H1 (cell line): ENCODE measurements at regions not wholly inside any gene's neighbourhood (a gene's known extent, or its start where the extent isn't known, plus 50 kb on each side); places are given as distances from the start of the nearest gene placed in this dataset.

Source experiments
- CTCF ChIA-PET: fragments of 300-600 bp; sonication (Branson Sonifier 250); formaldehyde crosslinking; loops from one replicate; lab custom pipeline; 2021; ENCODE audit not compliant: partially characterized antibody; lab: Charles Lee
- POLR2A ChIA-PET: fragments of 300-600 bp; sonication (Branson Sonifier 250); formaldehyde crosslinking; loops from one replicate; lab custom pipeline; 2021; ENCODE audit warnings: inconsistent platforms; ENCODE audit not compliant: partially characterized antibody; lab: Charles Lee
- DNase-seq, 2 experiments: peaks; one replicate each; pipeline versions ENCODE4 v3.0.0 to v3.0.0-alpha.2; 2010 to 2022; ENCODE audit warnings: low spot score in 2 of 2, low read depth in 1 of 2, mixed read lengths in 1 of 2
- FAIRE-seq: peaks from 2 replicates; lab custom pipeline; 2011; peaks lifted over from hg19 to GRCh38; lab: Jason Lieb, UNC
- H2AFZ ChIP-seq: 2 replicates; pipeline ENCODE4 v1.8.1; 2012; ENCODE audit warnings: low read length, inconsistent platforms
- H2AK5ac ChIP-seq: 2 replicates; pipeline ENCODE4 v1.6.1; 2013; ENCODE audit warnings: low read depth, low read length
- H2BK120ac ChIP-seq: replicated peaks from 2 replicates; pipeline ENCODE3; 2013; ENCODE audit warnings: low read depth, low read length, inconsistent platforms
- H2BK12ac ChIP-seq: 2 replicates; pipeline ENCODE4 v1.6.1; 2013; ENCODE audit warnings: low read depth, low read length
- H2BK15ac ChIP-seq: 2 replicates; pipeline ENCODE4 v1.6.1; 2013; ENCODE audit warnings: low read length
- H2BK20ac ChIP-seq: 2 replicates; pipeline ENCODE4 v1.6.1; 2013; ENCODE audit warnings: low read length
- H2BK5ac ChIP-seq: 2 replicates; pipeline ENCODE4 v1.6.1; 2013; ENCODE audit warnings: low read depth, low read length
- H3K14ac ChIP-seq: 2 replicates; pipeline ENCODE4 v1.6.1; 2013; ENCODE audit warnings: inconsistent platforms; ENCODE audit not compliant: insufficient read length
- H3K18ac ChIP-seq: 2 replicates; pipeline ENCODE4 v1.6.1; 2013; ENCODE audit warnings: low read length; ENCODE audit errors: extremely low read depth
- H3K23ac ChIP-seq: 2 replicates; pipeline ENCODE4 v1.6.1; 2013; ENCODE audit warnings: inconsistent platforms; ENCODE audit not compliant: insufficient read length
- H3K23me2 ChIP-seq: 2 replicates; pipeline ENCODE4 v1.6.1; 2013; ENCODE audit warnings: low read depth, low read length
- H3K27ac ChIP-seq: 2 replicates; pipeline ENCODE4 v1.6.1; 2011; ENCODE audit warnings: low read depth, low read length, inconsistent platforms
- H3K27me3 ChIP-seq, 4 experiments: replicated peaks in 1 of 4; 1 replicate in 1 of 4; 2 replicates in 3 of 4; pipeline versions ENCODE4 v1.6.1 to v1.8.1; 2011 to 2013; ENCODE audit warnings: low read length in 3 of 4, mild to moderate bottlenecking in 3 of 4, inconsistent platforms in 2 of 4, mixed read lengths in 2 of 4, moderate library complexity in 1 of 4; ENCODE audit not compliant: control insufficient read depth in 3 of 4, insufficient read depth in 3 of 4; ENCODE audit errors: extremely low read depth in 1 of 4
- H3K36me3 ChIP-seq, 4 experiments: 2 replicates each; pipeline versions ENCODE4 v1.6.1 to v1.8.1; 2011 to 2013; ENCODE audit warnings: mild to moderate bottlenecking in 4 of 4, low read length in 3 of 4, moderate library complexity in 2 of 4, control low read depth in 1 of 4, inconsistent platforms in 1 of 4; ENCODE audit not compliant: insufficient read depth in 4 of 4, control insufficient read depth in 2 of 4
- H3K4ac ChIP-seq: replicated peaks from 2 replicates; pipeline ENCODE3; 2013; ENCODE audit warnings: low read length, low read depth, mixed read lengths, inconsistent platforms; ENCODE audit not compliant: insufficient read length
- H3K4me1 ChIP-seq, 4 experiments: replicated peaks in 1 of 4; 1 replicate in 1 of 4; 2 replicates in 3 of 4; pipeline versions ENCODE4 v1.6.1 to v1.8.1; 2011 to 2013; ENCODE audit warnings: low read length in 3 of 4, inconsistent platforms in 2 of 4, mixed read lengths in 1 of 4; ENCODE audit not compliant: insufficient read depth in 4 of 4, control insufficient read depth in 3 of 4
- H3K4me2 ChIP-seq, 2 experiments: 2 replicates each; pipeline versions ENCODE4 v1.6.1 to v1.8.1; 2011 to 2013; ENCODE audit warnings: low read depth in 2 of 2, low read length in 2 of 2, control low read depth in 1 of 2, inconsistent platforms in 1 of 2, mild to moderate bottlenecking in 1 of 2; ENCODE audit not compliant: insufficient read depth in 1 of 2
- H3K4me3 ChIP-seq, 4 experiments: fragments of 200-600, 300-600 bp in 1 of 4; sonication (generic), shearing (Covaris generic), sonication (Bioruptor Twin) in 1 of 4; 2 replicates each; pipeline versions ENCODE4 v1.5.1 to v1.8.1; 2011 to 2016; ENCODE audit warnings: low read length in 4 of 4, low read depth in 3 of 4, control low read depth in 2 of 4, inconsistent platforms in 2 of 4, mild to moderate bottlenecking in 2 of 4, mixed read lengths in 1 of 4, moderate library complexity in 1 of 4; ENCODE audit not compliant: insufficient read depth in 2 of 4; ENCODE audit errors: extremely low read depth in 1 of 4
- H3K56ac ChIP-seq: replicated peaks from 2 replicates; pipeline ENCODE3; 2013; ENCODE audit warnings: low read depth, mild to moderate bottlenecking, mixed read lengths, low read length, inconsistent platforms; ENCODE audit not compliant: insufficient read length
- H3K79me1 ChIP-seq: 2 replicates; pipeline ENCODE4 v1.6.1; 2013; ENCODE audit warnings: low read depth, low read length, control low read depth
- H3K79me2 ChIP-seq, 2 experiments: 2 replicates each; pipeline versions ENCODE4 v1.6.1 to v1.8.1; 2012 to 2013; ENCODE audit warnings: low read length in 2 of 2, mild to moderate bottlenecking in 2 of 2, inconsistent platforms in 1 of 2; ENCODE audit not compliant: insufficient read depth in 2 of 2, control insufficient read depth in 1 of 2
- H3K9ac ChIP-seq, 4 experiments: replicated peaks in 1 of 4; 1 replicate in 1 of 4; 2 replicates in 3 of 4; pipeline versions ENCODE4 v1.6.1 to v1.8.1; 2011 to 2013; ENCODE audit warnings: low read depth in 3 of 4, low read length in 3 of 4, control low read depth in 2 of 4, mild to moderate bottlenecking in 2 of 4, moderate library complexity in 2 of 4, inconsistent platforms in 1 of 4; ENCODE audit errors: extremely low read depth in 1 of 4
- H3K9me3 ChIP-seq, 2 experiments: 2 replicates each; pipeline versions ENCODE4 v1.6.1 to v1.8.1; 2012 to 2013; ENCODE audit warnings: mild to moderate bottlenecking in 2 of 2, moderate library complexity in 2 of 2, control low read depth in 1 of 2, inconsistent platforms in 1 of 2, low read depth in 1 of 2, low read length in 1 of 2, mixed read lengths in 1 of 2; ENCODE audit not compliant: insufficient read depth in 2 of 2
- H4K20me1 ChIP-seq, 2 experiments: replicated peaks in 1 of 2; 2 replicates each; pipeline versions ENCODE3 to v1.8.1; 2011 to 2013; ENCODE audit warnings: inconsistent platforms in 2 of 2, low read length in 2 of 2, mild to moderate bottlenecking in 1 of 2; ENCODE audit not compliant: insufficient read depth in 2 of 2, control insufficient read depth in 1 of 2
- H4K5ac ChIP-seq: 2 replicates; pipeline ENCODE4 v1.6.1; 2013; ENCODE audit warnings: low read length, low read depth, mixed read lengths, inconsistent platforms; ENCODE audit not compliant: insufficient read length
- H4K8ac ChIP-seq: 2 replicates; pipeline ENCODE4 v1.8.0; 2013; ENCODE audit warnings: mild to moderate bottlenecking, moderate library complexity, low read length, inconsistent platforms; ENCODE audit not compliant: insufficient read depth; ENCODE audit errors: extremely low read depth
- H4K91ac ChIP-seq: replicated peaks from 2 replicates; pipeline ENCODE3; 2013; ENCODE audit warnings: low read length, mixed read lengths, inconsistent platforms; ENCODE audit not compliant: insufficient read length
- EZH2 ChIP-seq: fragments of 200-600 bp; sonication (generic); IDR thresholded peaks from 2 replicates; pipeline ENCODE4 v1.7.1; 2012; ENCODE audit warnings: low read depth, mild to moderate bottlenecking, moderate library complexity, low read length, inconsistent platforms; ENCODE audit not compliant: severe bottlenecking
- POLR2A ChIP-seq, 2 experiments: IDR thresholded peaks; 1 replicate in 1 of 2; 2 replicates in 1 of 2; pipeline ENCODE4 v1.6.1; 2011; ENCODE audit warnings: low read depth in 2 of 2, low read length in 2 of 2, mild to moderate bottlenecking in 2 of 2; ENCODE audit errors: control extremely low read depth in 1 of 2
- SIRT6 ChIP-seq: IDR thresholded peaks from one replicate; pipeline ENCODE4 v1.7.1; 2012; ENCODE audit warnings: low read length, inconsistent platforms
- SP4 ChIP-seq: IDR thresholded peaks from 2 replicates; pipeline ENCODE4 v1.6.1; 2012; ENCODE audit warnings: low read length, inconsistent platforms
- SUZ12 ChIP-seq: fragments of 200-600 bp; sonication (generic); IDR thresholded peaks from 2 replicates; pipeline ENCODE4 v1.6.1; 2012; ENCODE audit warnings: mild to moderate bottlenecking, inconsistent platforms, low read length, moderate library complexity, mixed read lengths
- YY1 ChIP-seq: IDR thresholded peaks from 2 replicates; pipeline ENCODE4 v1.6.1; 2011; ENCODE audit warnings: low read depth, mild to moderate bottlenecking, low read length
- WGBS, 2 experiments: shearing (Covaris generic) in 1 of 2; methylation state at CpG; one replicate each; pipeline versions ENCODE4 v1.1.6 to v1.1.7; 2013 to 2015; ENCODE audit warnings: low lambda C conversion rate in 2 of 2, mixed read lengths in 2 of 2, inconsistent platforms in 1 of 2, low coverage in 1 of 2, missing lambda C conversion rate in 1 of 2; ENCODE audit not compliant: insufficient replicate concordance in 2 of 2, insufficient coverage in 1 of 2, insufficient read length in 1 of 2; ENCODE audit errors: extremely low coverage in 1 of 2, missing lambda C conversion rate in 1 of 2; 5-methylcytosine and 5-hydroxymethylcytosine counted together

GRCh38 chr10:47092831-47093230 is 181.6 kb downstream of the PTPN20 start:
- Histone ChIP-seq H2BK15ac (no peak overlapping the region), H3K9me3 (no peaks in the 10 kb centered on the region; a peak in 1 of 4 replicates), H3K4me3 (no peak overlapping the region), H2BK5ac (no peak overlapping the region), H3K23ac (no peak overlapping the region), H3K23me2 (no peaks in the 10 kb centered on the region), H3K79me2 (no peaks in the 10 kb centered on the region), H2AFZ (no peak overlapping the region), H3K79me1 (no peaks in the 10 kb centered on the region), H2AK5ac (no peak overlapping the region), H4K8ac (peak overlapping the region; percentile 71; the same call in 1 of the 2 replicates), H2BK12ac (no peak overlapping the region), H4K91ac (no peak overlapping the region), H2BK120ac (no peak overlapping the region), H3K4ac (no peak overlapping the region), H2BK20ac (no peak overlapping the region), H3K4me2 (no peak overlapping the region), H3K56ac (no peak overlapping the region), H3K4me1 (no peaks in the 10 kb centered on the region; a peak in 1 of 7 replicates), H4K5ac (no peak overlapping the region), H3K18ac (no peak overlapping the region), H3K9ac (no peak overlapping the region), H3K36me3 (no peaks in the 10 kb centered on the region), H4K20me1 (no peaks in the 10 kb centered on the region), H3K14ac (no peak overlapping the region), H3K27me3 (peaks cover 0 to 1% (median 0%) of the 10 kb centered on the region in 4 experiments; a peak in 1 of 7 replicates), H3K27ac (no peak overlapping the region)
- ChIA-PET CTCF (interaction anchor here (0.8 kb wide), 1 partner anchor 9 kb away, joined by 3 read pairs; no protein-coding TSS in a partner anchor), POLR2A (no interaction called here)
- DNase-seq = no peak
- FAIRE-seq = no peak
- 85% methylated on average over 5 of the region's 5 CpGs; no CpG with 5 or more reads in 1 of the 2 experiments for WGBS, 2 experiments
- TF ChIP-seq EZH2 (no peak), YY1 (no peak), SUZ12 (no peak), SP4 (no peak), POLR2A (IDR thresholded peaks at IDR 0.05; ENCODE audit: control extremely low read depth in 1 of 2, low read depth in 2 of 2, low read length in 2 of 2) (no peak), SIRT6 (no peak)
